ENCODE measurements at regions not wholly inside any gene's neighbourhood (a gene's known extent, or its start where the extent isn't known, plus 50 kb on each side); places are given as distances from the start of the nearest gene placed in this dataset.

GRCh38 chr14:105871590-105871989 lies 345.2 kb downstream of the TMEM121 start:
- no peak for TF ChIP-seq CTCF (IDR thresholded peaks at IDR 0.05)
- no peak for TF ChIP-seq POLR2A (IDR thresholded peaks at IDR 0.05)

Measured in testis (tissue), 2 donors.